ENCODE measurements at regions not wholly inside any gene's neighbourhood (a gene's known extent, or its start where the extent isn't known, plus 50 kb on each side); places are given as distances from the start of the nearest gene placed in this dataset.

GRCh38 chr4:15235135-15235534 lies 192.7 kb upstream of the C1QTNF7 start:
- Histone ChIP-seq H3K9ac (ENCODE audit: low read length in 3 of 3) (no peak overlapping the region), H3K27ac (ENCODE audit: low read depth in 2 of 2, low read length in 2 of 2) (no peak overlapping the region), H3K9me3 (ENCODE audit: control insufficient read depth in 2 of 3, insufficient read depth in 1 of 3, low read length in 3 of 3) (no peaks in the 10 kb centered on the region), H3K4me1 (ENCODE audit: control insufficient read depth in 2 of 3, insufficient read depth in 2 of 3, low read depth in 1 of 3, low read length in 3 of 3) (peaks cover 0 to 12% (median 4%) of the 10 kb centered on the region in 3 donors), H3K4me3 (ENCODE audit: low read length in 3 of 3) (no peak overlapping the region), H3K27me3 (ENCODE audit: control insufficient read depth, insufficient read depth, low read length) (no peaks in the 10 kb centered on the region), H3K36me3 (ENCODE audit: control insufficient read depth in 2 of 3, insufficient read depth in 3 of 3, low read length in 3 of 3) (no peaks in the 10 kb centered on the region)
- intact Hi-C loops (cut with DNase I), result loop anchor here (10.0 kb wide), 1 partner anchor 220 kb away; no protein-coding TSS in a partner anchor
- FAIRE-seq, result no peak
- no peak for TF ChIP-seq CTCF (IDR thresholded peaks at IDR 0.05; ENCODE audit: borderline replicate concordance, extremely low read depth, insufficient read depth)
- DNase-seq, result no peak

GRCh38 chr4:15237648-15238230 lies 190.1 kb upstream of the C1QTNF7 start:
- Histone ChIP-seq H3K4me1 (ENCODE audit: control insufficient read depth in 2 of 3, insufficient read depth in 2 of 3, low read depth in 1 of 3, low read length in 3 of 3) (peaks cover 0 to 9% (median 4%) of the 10 kb centered on the region in 3 donors), H3K27me3 (ENCODE audit: control insufficient read depth, insufficient read depth, low read length) (no peaks in the 10 kb centered on the region), H3K9ac (ENCODE audit: low read length in 3 of 3) (no peak overlapping the region), H3K9me3 (ENCODE audit: control insufficient read depth in 2 of 3, insufficient read depth in 1 of 3, low read length in 3 of 3) (no peaks in the 10 kb centered on the region), H3K27ac (ENCODE audit: low read depth in 2 of 2, low read length in 2 of 2) (no peak overlapping the region), H3K36me3 (ENCODE audit: control insufficient read depth in 2 of 3, insufficient read depth in 3 of 3, low read length in 3 of 3) (no peaks in the 10 kb centered on the region), H3K4me3 (ENCODE audit: low read length in 3 of 3) (no peak overlapping the region)
- TF ChIP-seq CTCF (IDR thresholded peaks at IDR 0.05; ENCODE audit: borderline replicate concordance, extremely low read depth, insufficient read depth), result no peak
- no peak for DNase-seq
- intact Hi-C loops (cut with DNase I), result loop anchor here (10.0 kb wide), 1 partner anchor 217 kb away; no protein-coding TSS in a partner anchor
- no peak for FAIRE-seq

- Histone ChIP-seq H3K9me3 (ENCODE audit: control insufficient read depth in 2 of 3, insufficient read depth in 1 of 3, low read length in 3 of 3) (no peaks in the 10 kb centered on the region), H3K27ac (ENCODE audit: low read depth in 2 of 2, low read length in 2 of 2) (no peak overlapping the region), H3K9ac (ENCODE audit: low read length in 3 of 3) (no peak overlapping the region), H3K27me3 (ENCODE audit: control insufficient read depth, insufficient read depth, low read length) (no peaks in the 10 kb centered on the region), H3K4me3 (ENCODE audit: low read length in 3 of 3) (no peak overlapping the region), H3K4me1 (ENCODE audit: control insufficient read depth in 2 of 3, insufficient read depth in 2 of 3, low read depth in 1 of 3, low read length in 3 of 3) (peaks cover 0 to 4% (median 0%) of the 10 kb centered on the region in 3 donors), H3K36me3 (ENCODE audit: control insufficient read depth in 2 of 3, insufficient read depth in 3 of 3, low read length in 3 of 3) (no peaks in the 10 kb centered on the region)
- peak; percentile 62 for TF ChIP-seq CTCF (IDR thresholded peaks at IDR 0.05; ENCODE audit: borderline replicate concordance, extremely low read depth, insufficient read depth)
- DNase-seq, result peak in 4 of 5 donors; percentile 45 to 69 (median 50)
- peak; percentile 69 for FAIRE-seq
- intact Hi-C loops (cut with DNase I), result loop anchor here (10.0 kb wide), 1 partner anchor 216 kb away; no protein-coding TSS in a partner anchor
Observed at GRCh38 chr4:15238720-15239119, 189.1 kb upstream of the C1QTNF7 start.
